HG02852 (cell line): ENCODE measurements at regions not wholly inside any gene's neighbourhood (a gene's known extent, or its start where the extent isn't known, plus 50 kb on each side); places are given as distances from the start of the nearest gene placed in this dataset.
"Not testable (repeated sequence)": the region's sequence is repeated elsewhere in the genome, so short reads cannot be mapped to it uniquely, and the experiment has no call there.

ENCODE experiments used
- ATAC-seq: cut with Tn5 transposase; IDR thresholded peaks from one replicate; pipeline ENCODE4 v1.9.1; 2021; ENCODE audit warnings: mild to moderate bottlenecking, moderate library complexity; ENCODE audit not compliant: unreplicated experiment

DNA sequence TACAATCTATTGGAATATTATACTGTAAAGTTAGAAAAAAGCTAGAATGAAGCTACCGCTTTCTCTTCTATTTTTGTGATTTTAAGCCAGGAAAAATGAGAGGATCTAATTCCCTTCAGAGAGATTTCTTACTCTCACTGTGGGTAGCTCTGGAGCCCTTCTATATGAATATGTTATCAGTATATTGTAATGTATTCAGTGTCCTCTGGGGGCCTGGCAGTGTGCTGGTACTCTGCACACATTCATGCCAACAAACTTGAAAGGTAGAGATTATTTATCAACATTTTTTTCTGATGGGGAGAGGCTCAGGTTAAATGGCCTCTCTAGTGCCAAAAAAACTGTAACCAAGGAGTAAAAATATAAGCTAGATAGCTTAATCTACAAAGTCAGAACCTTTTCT lies 292.8 kb downstream of the TTC6 start:
- no peak for ATAC-seq

DNA sequence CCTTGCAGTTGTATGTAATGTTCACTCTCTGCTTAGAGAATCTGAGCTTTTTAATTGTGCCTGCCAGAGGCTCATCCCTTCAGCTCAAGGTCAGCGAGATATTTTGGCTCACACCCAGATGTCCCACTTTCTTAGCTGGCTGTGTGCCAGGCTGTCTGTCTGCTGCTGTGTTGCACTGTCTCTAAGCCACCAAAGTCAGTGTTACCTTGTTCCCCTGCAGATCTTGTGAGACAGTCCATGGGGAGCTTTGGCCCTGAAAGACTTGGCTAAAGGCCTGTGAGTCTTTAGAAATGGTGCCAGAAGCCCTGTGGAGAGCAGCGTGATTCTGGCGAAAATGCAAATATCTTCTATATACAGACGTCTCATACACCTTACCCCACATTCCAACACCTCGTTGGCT lies 293.7 kb downstream of the TTC6 start:
- no peak for ATAC-seq

DNA sequence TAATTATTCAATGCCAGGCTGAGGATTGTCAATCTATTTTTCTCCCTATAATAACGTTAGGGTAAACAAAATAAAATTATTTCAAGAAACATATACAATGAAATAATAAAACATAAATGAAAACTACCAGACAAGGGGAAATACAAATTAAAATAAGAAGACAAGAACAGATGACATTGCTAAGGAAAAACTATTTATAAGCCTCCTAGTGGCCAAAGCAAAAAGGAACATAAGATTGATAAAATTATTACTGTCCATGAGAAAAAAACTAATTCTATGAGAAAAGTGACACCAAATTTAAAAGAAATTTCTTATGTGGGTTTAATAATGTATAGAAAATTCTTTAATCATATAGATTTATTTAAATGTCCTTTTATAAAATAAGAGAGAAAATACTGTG lies 294.7 kb downstream of the TTC6 start:
- no peak for ATAC-seq

DNA sequence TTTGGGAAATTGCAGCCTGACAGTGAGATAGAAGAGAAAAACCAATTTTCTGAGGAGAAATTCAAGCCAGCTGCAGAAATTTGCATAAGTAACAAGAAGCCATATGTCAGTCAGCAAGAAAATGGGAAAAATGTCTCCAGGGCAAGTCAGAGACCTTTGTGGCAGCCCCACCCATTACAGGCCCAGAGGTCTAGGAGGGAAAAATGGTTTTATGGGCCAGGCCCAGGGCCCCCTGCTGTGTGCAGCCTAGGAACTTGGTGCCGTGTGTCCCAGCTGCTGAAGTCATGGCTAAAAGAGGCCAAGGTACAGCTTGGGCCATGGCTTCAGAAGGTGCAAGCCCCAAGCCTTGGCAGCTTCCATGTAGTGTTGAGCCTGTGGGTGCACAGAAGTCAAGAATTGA lies 296.1 kb downstream of the TTC6 start:
- ATAC-seq: not testable (repeated sequence)

DNA sequence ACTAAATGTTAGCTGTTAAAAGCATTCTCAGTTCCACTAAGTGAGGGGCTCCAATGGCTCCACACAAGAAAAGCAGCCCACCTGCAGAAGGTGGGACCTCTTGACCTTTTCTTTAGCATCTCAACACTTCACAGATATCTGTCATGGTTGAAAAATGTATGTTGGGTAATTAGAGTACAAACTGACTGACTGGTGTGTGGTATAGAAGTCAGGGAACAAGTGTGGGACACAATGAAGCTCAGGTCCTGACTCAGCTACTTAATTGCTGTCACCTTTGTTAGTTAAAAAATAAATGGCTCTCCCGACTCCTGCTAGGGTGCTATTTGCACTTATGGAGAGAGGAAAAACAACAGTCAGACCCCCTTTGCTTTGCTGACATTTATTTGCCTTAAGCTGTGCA lies 299.0 kb downstream of the TTC6 start:
- no peak for ATAC-seq

DNA sequence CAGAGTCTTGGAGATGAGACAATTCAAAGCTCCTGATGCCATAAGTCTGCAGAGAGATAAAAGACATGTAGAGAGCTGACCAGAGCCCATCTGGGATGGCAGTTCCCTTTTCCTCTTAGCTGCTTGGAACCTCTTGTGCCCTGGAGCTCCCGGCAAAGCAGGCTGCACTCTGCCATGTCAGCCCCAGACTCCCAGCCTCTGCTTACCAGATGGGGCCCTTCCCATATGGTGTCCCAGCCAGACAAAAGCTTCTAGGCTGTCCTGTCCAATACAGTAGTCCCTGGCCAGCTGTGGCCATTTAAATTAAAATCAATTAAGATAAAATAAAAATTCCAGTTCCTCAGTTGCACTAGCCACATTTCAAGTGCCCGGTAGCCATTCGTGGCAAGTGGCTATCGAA lies 303.9 kb downstream of the TTC6 start:
- no peak for ATAC-seq

DNA sequence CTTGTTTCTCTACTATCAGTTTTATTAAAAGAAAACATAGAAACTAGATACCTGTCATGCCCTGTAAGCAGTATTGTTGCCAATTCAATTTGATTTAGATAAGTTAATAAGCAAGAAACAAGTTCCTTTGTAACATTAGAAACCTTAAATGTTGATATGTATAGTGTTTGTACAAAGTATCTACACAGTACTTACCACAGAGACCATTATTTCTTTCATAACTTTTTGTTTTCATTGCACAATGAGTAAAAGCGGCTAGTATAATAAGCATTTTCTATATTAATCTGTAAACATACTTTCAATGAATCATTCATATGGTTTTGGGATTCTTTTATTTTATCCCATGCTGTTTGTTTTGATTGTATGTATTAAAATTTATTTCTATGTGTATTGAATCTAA lies 305.1 kb downstream of the TTC6 start:
- no peak for ATAC-seq

DNA sequence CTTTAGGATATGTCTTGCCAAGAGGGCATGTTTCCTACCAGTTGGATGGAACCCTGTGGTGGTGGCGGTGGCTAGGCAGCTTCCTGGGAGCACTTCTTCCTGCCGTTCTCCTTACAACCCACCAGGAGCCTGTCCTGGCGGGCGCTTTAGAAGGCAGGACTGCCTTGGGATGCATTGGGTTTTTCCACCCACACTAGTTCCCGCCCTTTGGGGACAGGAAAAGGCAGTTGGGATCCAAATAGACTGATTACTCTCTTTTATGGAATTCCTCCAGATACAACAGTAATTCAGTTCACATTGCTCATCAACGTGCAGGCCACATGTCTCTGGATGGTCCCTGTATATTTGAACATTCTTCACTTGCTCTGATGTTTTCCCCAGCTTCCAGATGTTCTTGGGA lies 305.7 kb upstream of the SSTR1 start:
- ATAC-seq: no peak

DNA sequence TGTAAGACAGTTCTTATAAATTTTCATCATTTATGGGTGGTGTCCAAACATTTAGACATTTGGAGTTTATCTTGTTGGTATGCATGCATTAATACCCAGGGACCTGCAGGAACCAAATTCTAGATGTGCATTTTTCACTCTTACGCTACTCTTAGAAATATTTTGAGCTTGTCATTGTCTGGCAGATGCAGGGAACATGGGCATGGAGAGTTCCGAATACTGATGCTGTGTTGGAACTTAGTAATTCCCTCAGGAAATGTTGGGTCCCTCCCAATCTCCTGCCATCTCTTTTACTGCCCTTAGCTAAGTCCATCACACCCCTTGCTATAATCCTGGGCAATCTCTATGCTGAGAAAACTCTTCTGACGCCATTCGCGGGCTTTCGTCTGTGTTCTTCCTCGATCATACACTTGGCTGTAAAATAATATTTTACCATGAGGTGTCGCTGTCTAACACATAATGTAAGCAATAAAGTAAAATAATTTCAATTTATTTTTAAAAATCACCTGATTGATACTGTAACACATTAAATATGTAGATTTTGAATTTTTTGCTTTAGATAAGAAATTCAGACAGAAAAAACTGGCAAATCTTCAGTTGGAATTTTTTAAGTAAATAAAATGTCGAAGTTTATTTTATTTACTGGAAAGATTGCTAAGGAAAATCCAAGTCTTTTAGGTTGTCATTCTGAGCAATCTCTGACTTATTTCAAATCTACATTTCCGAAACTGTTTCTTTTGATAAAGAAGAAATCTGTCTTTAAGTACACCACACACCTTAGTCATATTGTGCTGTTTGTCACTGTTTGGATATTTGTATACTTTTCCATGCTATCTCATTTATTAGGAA lies 304.1 kb upstream of the SSTR1 start:
- no peak for ATAC-seq

DNA sequence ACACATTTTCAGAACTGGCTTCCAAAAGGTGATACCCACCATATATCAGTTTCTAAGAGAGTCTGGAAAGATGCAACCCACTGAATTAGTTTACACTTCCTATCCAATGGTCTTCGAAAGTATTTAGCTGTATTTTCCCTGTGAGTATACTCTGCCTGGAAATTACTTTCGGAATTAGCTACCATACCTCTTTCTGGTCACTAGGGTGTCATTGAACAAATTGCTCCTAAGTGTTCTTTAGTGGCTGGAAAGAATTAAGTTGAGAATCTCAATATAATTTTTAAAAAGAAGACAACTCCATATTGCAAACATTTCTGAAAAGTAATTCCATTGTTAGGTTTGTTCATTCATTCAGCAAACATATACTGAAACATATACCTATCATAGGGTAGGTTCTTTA lies 283.1 kb upstream of the SSTR1 start:
- ATAC-seq: no peak

DNA sequence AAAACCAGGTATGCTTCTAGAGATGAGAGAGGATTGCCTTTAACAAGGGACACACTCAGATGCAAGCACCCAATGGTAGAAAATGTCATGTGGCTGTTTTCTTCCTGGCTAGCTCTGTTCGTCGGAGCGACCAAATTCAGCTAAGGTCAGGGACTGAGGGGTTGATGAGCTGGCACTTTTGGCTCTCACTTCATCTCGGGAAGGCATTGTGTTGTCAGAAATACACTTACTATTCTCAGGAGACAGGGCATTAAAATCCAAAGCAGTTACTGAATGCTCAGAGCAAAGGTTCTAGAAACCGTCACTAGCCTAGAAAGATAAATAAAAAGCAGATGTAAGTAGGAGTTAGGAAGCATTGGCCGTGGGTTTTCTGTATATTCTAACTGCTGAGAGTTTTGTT lies 275.7 kb upstream of the SSTR1 start:
- no peak for ATAC-seq

DNA sequence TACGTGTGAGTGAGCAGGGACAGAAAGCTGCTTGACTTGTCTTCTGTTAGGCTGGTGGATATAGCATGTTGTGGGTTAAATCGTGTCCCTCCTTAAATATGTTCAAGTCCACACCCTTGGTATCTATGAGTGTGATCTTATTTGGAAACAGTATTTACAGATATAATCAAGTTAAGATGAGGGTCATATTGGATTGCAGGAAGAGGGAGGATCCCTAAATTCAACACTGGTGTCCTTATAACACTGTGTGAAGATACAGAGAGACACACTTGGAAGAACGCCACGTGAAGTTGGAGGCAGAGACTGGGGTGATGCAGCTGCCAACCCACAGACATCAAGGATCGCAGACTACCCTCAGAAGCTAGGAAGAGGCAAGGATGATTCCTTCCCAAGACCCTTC lies 275.2 kb upstream of the SSTR1 start:
- ATAC-seq: no peak

DNA sequence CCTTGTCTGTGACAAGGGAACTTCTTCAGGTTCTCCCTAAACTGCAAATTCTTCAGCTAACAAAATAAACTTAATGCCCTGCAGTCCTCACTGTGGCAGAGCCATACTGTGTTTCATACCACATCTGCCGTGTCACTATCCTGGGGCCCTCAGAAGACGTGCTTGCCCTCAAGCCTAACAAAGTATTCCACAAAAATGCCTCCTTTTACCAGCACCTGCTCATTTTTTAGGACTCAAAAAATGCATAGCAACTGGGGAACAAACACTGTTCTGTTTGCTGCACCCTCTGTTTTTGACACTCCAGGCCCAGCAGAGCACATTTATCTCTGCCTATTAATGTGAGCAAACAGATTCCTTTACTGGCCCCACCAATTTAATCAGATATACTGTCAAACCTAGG lies 270.7 kb upstream of the SSTR1 start:
- ATAC-seq: no peak

DNA sequence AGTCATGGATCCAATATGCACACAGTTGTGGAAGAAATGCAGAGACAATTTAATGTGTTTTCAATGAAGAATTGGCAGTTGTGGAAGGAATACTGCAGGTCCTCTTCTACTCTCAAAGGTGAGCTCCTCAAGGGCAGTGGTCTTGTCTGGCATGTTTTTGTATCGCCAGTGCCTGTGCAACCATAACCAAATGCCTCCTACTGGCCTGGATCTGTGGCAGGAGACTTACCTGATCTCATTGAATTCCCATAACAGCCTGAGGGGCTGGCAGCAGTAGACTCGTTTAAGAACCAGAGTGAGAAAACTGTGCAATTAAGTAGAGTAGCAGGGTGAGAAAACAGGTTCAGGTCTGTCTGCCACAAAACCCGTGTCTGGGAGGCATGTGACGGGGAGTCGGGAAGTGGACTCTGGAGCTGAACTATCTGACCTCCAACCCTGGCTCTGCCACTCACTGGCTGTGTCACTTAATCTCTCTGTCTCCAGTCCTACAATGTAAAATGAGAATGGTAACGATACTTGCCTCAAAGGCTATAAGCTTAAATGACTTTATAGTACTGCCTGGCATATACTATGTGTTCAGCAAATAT lies 268.2 kb upstream of the SSTR1 start:
- ATAC-seq: no peak

DNA sequence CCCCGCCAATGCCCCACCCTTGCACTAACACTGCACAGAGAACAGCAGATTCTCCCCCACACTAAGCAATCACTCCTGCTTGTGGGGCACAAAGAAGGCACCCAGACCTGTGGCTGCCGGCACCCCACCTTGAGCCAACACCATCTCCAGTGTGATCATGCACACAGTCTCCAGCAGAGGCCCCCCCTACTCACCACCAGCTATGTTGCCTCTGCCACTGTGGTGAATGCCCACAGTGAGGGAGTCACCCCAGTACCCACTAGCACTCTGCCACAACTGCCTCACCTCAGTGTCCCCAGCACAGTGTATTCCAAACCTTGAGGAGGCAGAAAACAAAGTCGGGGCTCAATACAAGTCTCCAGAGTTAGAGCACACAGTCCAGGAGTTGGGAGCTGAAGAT lies 261.7 kb upstream of the SSTR1 start:
- no peak for ATAC-seq

DNA sequence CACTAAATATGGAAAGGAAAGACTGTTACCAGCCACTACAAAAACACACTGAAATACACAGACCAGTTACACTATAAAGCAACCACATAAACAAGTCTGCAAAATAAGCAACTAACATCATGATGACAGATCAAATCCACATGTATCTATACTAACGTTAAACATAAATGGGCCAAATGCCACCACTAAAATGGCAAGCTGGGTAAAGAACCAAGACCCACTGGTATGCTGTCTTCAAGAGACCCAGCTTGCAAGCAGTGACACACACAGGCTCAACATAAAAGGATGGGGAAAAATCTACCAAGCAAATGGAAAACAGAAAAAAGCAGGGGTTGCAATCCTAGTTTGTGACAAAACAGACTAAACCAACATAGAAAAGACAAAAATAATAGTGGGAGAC lies 260.9 kb upstream of the SSTR1 start:
- no peak for ATAC-seq

DNA sequence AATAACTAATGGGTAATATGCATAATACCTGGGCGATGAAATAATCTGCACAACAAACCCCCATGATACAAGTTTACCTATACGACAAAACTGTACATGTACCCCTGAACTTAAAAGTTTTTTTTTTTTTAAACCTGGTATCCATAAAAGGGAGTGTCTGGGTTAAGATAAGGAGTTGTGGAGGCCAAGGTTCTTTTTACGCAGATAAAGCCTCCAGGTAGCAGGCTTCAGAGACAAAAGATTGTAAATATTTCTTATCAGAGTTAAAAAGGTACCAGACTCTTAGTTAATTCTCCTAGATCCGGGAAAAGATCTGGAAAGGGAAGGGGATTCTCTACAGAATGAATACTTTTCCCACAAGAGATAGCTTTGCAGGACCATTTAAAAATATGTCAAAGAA lies 259.4 kb upstream of the SSTR1 start:
- ATAC-seq: no peak

DNA sequence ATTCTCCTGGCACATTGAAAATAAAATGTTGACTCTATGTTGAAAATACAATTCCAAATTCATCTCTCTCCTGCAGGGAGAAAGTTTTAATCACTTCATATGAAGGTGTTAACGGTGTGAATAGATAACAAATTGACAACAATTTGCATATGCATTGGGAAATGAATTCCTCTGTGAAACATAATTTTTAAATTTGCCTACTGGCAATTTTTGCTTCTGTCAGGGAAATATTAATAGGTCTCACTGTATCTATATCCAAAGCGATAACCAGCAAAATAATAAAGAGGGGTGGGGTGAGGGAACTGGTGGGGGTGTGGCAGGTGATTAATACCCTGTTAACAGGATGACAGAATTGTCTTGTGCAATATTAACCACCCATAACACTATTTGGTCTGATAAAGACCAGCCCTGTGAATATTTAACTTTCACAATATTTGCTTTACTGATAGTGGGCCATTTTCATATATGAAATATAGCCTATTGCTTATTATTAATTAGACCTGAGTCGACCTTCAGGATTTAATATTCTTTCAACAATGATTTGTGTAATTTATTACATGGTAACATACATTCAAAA lies 239.0 kb upstream of the SSTR1 start:
- ATAC-seq: no peak

DNA sequence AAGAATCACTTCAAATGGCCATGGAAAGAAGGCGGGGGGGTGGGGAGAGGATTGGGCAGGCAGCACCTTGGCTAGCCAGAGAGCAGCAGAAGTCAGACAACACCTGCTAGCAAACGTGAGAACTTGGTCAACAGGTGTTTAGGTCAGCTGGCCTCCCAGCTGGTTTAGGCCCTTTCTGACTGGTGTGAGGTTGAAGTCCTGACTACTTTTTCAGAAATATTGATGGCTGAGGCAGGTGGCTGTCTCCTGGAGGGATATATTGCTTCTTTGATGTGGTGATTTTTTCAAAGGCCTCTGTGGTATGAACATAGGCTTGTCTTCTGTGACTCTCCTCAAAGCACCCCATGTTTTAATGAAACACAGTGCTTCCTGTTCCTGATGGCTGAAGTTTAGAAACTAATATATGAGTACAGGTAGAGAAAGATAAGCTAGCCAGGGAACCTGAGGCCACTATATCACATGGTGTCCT lies 238.2 kb upstream of the SSTR1 start:
- no peak for ATAC-seq

DNA sequence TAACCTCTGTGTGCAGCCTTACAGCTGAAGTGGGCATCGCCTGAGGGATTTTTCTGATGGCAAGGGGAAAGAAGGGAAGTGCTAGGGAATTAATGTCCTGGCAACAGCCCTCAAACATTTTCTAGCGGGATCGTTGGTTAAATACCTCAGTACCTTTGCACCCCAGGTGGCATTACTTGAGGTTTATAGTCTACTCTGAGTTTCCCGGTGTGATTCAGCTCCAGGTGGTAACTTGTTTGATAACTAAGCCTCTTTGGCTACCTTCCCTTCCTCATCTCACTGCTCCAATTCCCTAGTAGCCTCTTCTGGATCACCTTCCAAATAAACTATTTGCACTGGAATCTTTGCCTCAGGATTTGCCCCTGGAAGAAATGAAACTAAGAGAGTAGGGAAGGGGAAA lies 237.0 kb upstream of the SSTR1 start:
- no peak for ATAC-seq

DNA sequence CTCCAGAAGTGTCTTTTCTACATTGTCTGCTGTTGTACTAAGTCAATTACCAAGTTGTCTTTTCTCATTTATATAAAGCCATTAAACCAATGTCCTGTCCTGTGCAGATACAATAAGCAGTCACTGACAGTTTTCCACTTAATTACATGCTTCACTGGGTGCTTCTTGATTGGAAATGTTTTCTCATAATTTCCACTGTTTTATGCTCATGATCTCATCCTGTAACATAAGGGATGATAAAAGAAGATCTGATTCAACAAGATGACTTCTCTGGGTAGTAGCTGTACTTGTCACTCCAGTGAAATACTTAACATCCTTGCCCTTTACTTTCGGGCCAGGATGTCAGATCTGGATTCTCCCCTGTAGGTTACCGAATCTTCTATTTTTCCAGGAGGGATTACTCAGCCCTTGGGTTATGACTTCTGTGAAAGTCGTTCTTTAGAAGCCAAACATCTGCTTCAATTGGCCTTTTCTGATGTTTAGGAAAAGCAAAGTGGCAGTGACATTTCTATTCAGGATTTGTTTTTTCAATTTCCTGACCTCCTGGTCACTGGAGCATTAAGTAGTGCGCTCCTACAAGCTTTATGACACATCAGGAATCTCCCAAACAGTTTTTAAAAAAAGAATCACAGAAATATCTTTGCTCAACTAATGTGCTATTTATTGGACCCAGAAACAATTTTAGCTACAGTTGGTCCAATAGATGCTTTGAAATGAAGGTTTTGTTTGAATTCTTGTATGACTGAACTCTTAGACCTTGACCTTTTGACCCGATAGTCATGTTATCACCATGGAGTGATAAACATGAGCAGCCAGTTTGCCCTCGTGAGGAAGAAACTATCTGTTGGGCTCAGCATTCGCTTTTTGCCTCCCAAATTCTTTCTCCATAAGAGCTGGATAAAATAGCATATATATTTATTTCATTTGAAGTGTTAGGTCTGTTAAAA lies 234.5 kb upstream of the SSTR1 start:
- ATAC-seq: no peak
